Astrocyte (in vitro differentiated cells and primary cell): ENCODE measurements at regions not wholly inside any gene's neighbourhood (a gene's known extent, or its start where the extent isn't known, plus 50 kb on each side); places are given as distances from the start of the nearest gene placed in this dataset.

Experiments
- DNase-seq: peaks from one replicate; pipeline ENCODE4 v3.0.0-alpha.2; 2010; ENCODE audit warnings: low read depth
- FAIRE-seq: peaks from 2 replicates; lab custom pipeline; 2011; peaks lifted over from hg19 to GRCh38; lab: Jason Lieb, UNC
- H2AFZ ChIP-seq: 2 replicates; pipeline ENCODE4 v1.6.0; 2012; ENCODE audit warnings: low read depth, low read length, inconsistent platforms
- H3K27ac ChIP-seq: 2 replicates; pipeline ENCODE4 v1.5.1; 2011; ENCODE audit warnings: low read depth, low read length, inconsistent platforms
- H3K27me3 ChIP-seq: 2 replicates; pipeline ENCODE4 v1.6.0; 2011; ENCODE audit warnings: low read length, inconsistent platforms; ENCODE audit not compliant: insufficient read depth
- H3K36me3 ChIP-seq: 2 replicates; pipeline ENCODE4 v1.5.1; 2011; ENCODE audit warnings: low read length, inconsistent platforms; ENCODE audit not compliant: insufficient read depth
- H3K4me1 ChIP-seq: 2 replicates; pipeline ENCODE4 v1.5.1; 2011; ENCODE audit warnings: low read length, inconsistent platforms; ENCODE audit not compliant: insufficient read depth
- H3K4me2 ChIP-seq: 2 replicates; pipeline ENCODE4 v1.6.0; 2012; ENCODE audit warnings: low read length, inconsistent platforms
- H3K4me3 ChIP-seq: 2 replicates; pipeline ENCODE4 v1.5.1; 2011; ENCODE audit warnings: low read depth, mild to moderate bottlenecking, low read length, inconsistent platforms; ENCODE audit not compliant: insufficient read depth
- H3K79me2 ChIP-seq: 2 replicates; pipeline ENCODE4 v1.6.0; 2012; ENCODE audit warnings: mild to moderate bottlenecking, low read length, inconsistent platforms; ENCODE audit not compliant: insufficient read depth
- H3K9ac ChIP-seq: 2 replicates; pipeline ENCODE4 v1.6.0; 2012; ENCODE audit warnings: mild to moderate bottlenecking, low read length, inconsistent platforms
- H3K9me3 ChIP-seq: 2 replicates; pipeline ENCODE4 v1.5.1; 2012; ENCODE audit warnings: low read depth, mild to moderate bottlenecking, low read length, inconsistent platforms; ENCODE audit not compliant: insufficient read depth
- H4K20me1 ChIP-seq: 2 replicates; pipeline ENCODE4 v1.6.0; 2012; ENCODE audit warnings: low read length, inconsistent platforms; ENCODE audit not compliant: insufficient read depth
- H3K27ac Mint-ChIP-seq: one replicate; pipeline ENCODE4 v1.8.0; 2021; ENCODE audit warnings: mild to moderate bottlenecking, mixed read lengths; ENCODE audit not compliant: unreplicated experiment
- H3K27me3 Mint-ChIP-seq: one replicate; pipeline ENCODE4 v1.8.0; 2021; ENCODE audit warnings: low read depth, mixed read lengths; ENCODE audit not compliant: unreplicated experiment
- H3K36me3 Mint-ChIP-seq: one replicate; pipeline ENCODE4 v1.8.0; 2021; ENCODE audit warnings: low read depth, mixed read lengths; ENCODE audit not compliant: unreplicated experiment
- H3K4me1 Mint-ChIP-seq: one replicate; pipeline ENCODE4 v1.8.0; 2021; ENCODE audit warnings: low read depth, mixed read lengths; ENCODE audit not compliant: unreplicated experiment
- H3K4me3 Mint-ChIP-seq: one replicate; pipeline ENCODE4 v1.8.0; 2021; ENCODE audit warnings: mild to moderate bottlenecking, moderate library complexity, mixed read lengths; ENCODE audit not compliant: unreplicated experiment
- H3K9me3 Mint-ChIP-seq: one replicate; pipeline ENCODE4 v1.8.0; 2021; ENCODE audit warnings: mild to moderate bottlenecking, mixed read lengths; ENCODE audit not compliant: unreplicated experiment
- EZH2 ChIP-seq: IDR thresholded peaks from 2 replicates; pipeline ENCODE4 v1.6.1; 2012; ENCODE audit warnings: mild to moderate bottlenecking, low read length, inconsistent platforms; ENCODE audit not compliant: insufficient read depth
- TF ChIP-seq, protein P1 (sequence below): IDR thresholded peaks from 2 replicates; pipeline ENCODE4 v1.5.1; 2011; ENCODE audit warnings: low read depth, mild to moderate bottlenecking, inconsistent platforms, low read length, moderate library complexity; ENCODE audit not compliant: insufficient read depth

DNA sequence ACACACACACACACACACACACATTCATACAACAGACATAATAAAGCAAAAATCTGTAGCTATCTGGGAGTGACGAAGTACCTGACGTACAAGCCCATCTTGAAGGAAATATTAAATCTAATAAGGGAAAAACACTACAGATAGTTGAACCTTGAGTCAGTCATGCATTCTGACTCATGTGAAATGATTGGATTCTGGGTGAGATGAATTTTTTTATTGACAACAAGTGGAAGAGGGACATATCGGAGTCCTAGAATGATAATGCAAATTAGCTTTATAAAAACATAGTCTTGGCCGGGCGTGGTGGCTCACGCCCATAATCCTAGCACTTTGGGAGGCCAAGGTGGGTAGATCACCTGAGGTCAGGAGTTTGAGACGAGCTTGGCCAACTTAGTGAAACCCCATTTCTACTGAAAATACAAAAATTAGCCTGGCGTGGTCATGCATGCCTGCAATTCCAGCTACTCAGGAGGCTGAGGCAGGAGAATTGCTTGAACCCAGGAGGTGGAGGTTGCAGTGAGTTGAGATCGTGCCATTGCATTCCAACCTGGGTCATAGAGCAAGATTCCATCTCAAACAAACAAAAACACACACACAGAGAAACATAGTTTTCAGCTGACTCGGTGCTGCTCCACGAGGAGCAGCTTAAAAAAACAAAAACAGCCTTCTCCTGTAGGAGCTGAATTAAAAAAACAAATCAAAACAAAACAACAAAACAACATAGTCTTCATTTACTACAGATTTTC lies 154.4 kb upstream of the MKLN1 start:
- Mint-ChIP-seq H3K4me1 (peaks cover 2% of the 10 kb centered on the region), H3K36me3 (no peaks in the 10 kb centered on the region)
- no peaks in the 10 kb centered on the region for H3K9me3 ChIP-seq

DNA sequence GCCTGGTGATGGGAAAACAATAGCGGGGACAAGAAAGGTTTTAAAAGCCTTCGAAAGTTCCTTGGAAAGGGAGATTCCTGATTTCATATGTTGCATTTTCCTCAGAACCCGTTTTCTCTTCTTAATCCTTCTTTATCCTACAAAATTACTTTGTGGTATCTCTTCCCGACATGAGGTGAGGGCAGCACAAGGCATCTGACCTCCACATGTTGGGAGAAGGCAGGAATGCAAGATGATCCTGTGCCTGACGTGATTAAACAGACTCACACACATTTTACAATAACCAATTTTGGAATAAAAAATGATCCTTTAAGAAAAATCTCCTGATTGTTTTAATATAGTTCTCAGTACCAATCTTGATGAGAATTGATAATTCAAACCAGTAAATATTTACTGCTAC lies 153.3 kb upstream of the MKLN1 start:
- Histone ChIP-seq H3K36me3 (no peaks in the 10 kb centered on the region), H3K27me3 (no peaks in the 10 kb centered on the region), H3K4me3 (no peak overlapping the region), H3K27ac (no peak overlapping the region), H3K4me1 (no peaks in the 10 kb centered on the region), H3K4me2 (no peak overlapping the region), H3K9ac (no peak overlapping the region), H4K20me1 (no peaks in the 10 kb centered on the region), H2AFZ (no peak overlapping the region), H3K79me2 (no peaks in the 10 kb centered on the region), H3K9me3 (no peaks in the 10 kb centered on the region)
- FAIRE-seq (no peak), DNase-seq (no peak)
- H3K27me3 Mint-ChIP-seq, result no peaks in the 10 kb centered on the region
- peaks cover 2% of the 10 kb centered on the region for H3K4me1 Mint-ChIP-seq
- H3K27ac Mint-ChIP-seq, result no peak overlapping the region
- H3K4me3 Mint-ChIP-seq, result no peak overlapping the region
- H3K36me3 Mint-ChIP-seq, result no peaks in the 10 kb centered on the region
- TF ChIP-seq, protein P1, sequence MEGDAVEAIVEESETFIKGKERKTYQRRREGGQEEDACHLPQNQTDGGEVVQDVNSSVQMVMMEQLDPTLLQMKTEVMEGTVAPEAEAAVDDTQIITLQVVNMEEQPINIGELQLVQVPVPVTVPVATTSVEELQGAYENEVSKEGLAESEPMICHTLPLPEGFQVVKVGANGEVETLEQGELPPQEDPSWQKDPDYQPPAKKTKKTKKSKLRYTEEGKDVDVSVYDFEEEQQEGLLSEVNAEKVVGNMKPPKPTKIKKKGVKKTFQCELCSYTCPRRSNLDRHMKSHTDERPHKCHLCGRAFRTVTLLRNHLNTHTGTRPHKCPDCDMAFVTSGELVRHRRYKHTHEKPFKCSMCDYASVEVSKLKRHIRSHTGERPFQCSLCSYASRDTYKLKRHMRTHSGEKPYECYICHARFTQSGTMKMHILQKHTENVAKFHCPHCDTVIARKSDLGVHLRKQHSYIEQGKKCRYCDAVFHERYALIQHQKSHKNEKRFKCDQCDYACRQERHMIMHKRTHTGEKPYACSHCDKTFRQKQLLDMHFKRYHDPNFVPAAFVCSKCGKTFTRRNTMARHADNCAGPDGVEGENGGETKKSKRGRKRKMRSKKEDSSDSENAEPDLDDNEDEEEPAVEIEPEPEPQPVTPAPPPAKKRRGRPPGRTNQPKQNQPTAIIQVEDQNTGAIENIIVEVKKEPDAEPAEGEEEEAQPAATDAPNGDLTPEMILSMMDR, result no peak
- TF ChIP-seq EZH2, result no peak
- H3K9me3 Mint-ChIP-seq, result peaks cover 3% of the 10 kb centered on the region

More for the DNA sequence above, 154.4 kb upstream of the MKLN1 start:
- Histone ChIP-seq H3K4me1 (no peaks in the 10 kb centered on the region), H3K9ac (no peak overlapping the region), H3K36me3 (no peaks in the 10 kb centered on the region), H4K20me1 (no peaks in the 10 kb centered on the region), H2AFZ (no peak overlapping the region), H3K27ac (no peak overlapping the region), H3K27me3 (no peaks in the 10 kb centered on the region), H3K4me3 (no peak overlapping the region), H3K4me2 (peak overlapping the region; percentile 33), H3K79me2 (no peaks in the 10 kb centered on the region)
- FAIRE-seq (no peak), DNase-seq (peak; percentile 39)
- peaks cover 3% of the 10 kb centered on the region for H3K9me3 Mint-ChIP-seq
- H3K4me3 Mint-ChIP-seq, result no peak overlapping the region
- TF ChIP-seq, protein P1, result no peak
- no peak for TF ChIP-seq EZH2
- H3K27ac Mint-ChIP-seq, result peak overlapping the region; percentile 69
- H3K27me3 Mint-ChIP-seq, result no peaks in the 10 kb centered on the region

DNA sequence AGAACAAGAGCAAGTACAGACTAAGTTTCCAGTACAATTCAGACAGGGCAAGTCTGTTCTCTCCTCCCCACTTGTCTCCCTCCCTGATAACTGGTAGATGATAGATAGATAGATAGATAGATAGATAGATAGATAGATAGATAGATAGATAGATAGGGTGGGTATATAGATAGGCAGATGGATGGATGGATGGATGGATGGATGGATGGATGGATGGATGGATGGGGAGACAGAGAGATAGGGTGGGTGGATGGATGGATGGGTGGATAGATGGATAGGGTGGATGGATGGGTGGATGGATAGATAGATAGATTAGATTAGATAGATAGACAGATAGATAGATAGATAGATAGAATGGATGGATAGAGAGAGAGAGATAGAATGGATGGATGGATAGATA lies 152.8 kb upstream of the MKLN1 start:
- Mint-ChIP-seq H3K27ac (no peak overlapping the region), H3K27me3 (no peaks in the 10 kb centered on the region), H3K9me3 (peaks cover 3% of the 10 kb centered on the region), H3K4me1 (peaks cover 2% of the 10 kb centered on the region), H3K36me3 (no peaks in the 10 kb centered on the region), H3K4me3 (no peak overlapping the region)
- Histone ChIP-seq H3K4me3 (no peak overlapping the region), H3K9ac (no peak overlapping the region), H3K27ac (no peak overlapping the region), H3K9me3 (no peaks in the 10 kb centered on the region), H3K4me2 (no peak overlapping the region), H2AFZ (no peak overlapping the region), H4K20me1 (no peaks in the 10 kb centered on the region), H3K27me3 (no peaks in the 10 kb centered on the region), H3K36me3 (no peaks in the 10 kb centered on the region), H3K79me2 (no peaks in the 10 kb centered on the region), H3K4me1 (no peaks in the 10 kb centered on the region)
- TF ChIP-seq, protein P1, result no peak
- no peak for TF ChIP-seq EZH2
- no peak for DNase-seq
- FAIRE-seq, result no peak
